Dedifferentiated amniotic fluid mesenchymal stem cell (primary cell): ENCODE measurements at regions not wholly inside any gene's neighbourhood (a gene's known extent, or its start where the extent isn't known, plus 50 kb on each side); places are given as distances from the start of the nearest gene placed in this dataset.
"Not testable (repeated sequence)": the region's sequence is repeated elsewhere in the genome, so short reads cannot be mapped to it uniquely, and the experiment has no call there.

Experiments
- DNase-seq: peaks from one replicate; pipeline ENCODE4 v3.0.0-alpha.2; 2016; ENCODE audit errors: extremely low spot score

DNA sequence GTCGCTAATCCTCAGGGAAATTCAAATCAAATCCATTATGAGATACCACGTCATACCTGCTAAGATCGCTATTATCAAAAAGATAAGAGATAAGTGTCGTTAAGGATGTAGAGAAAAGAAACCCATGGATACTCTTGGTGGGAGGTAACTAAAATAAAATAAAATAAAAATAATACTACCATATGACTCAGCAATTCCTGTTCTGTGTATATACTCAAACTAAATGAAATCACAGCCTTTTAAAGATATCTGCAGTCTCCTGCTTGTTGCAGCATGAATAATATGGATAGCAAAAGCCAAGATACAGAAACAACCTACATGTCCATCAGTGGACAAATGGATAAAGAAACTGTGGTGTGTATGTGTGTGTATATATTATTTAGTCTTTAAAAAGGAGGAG, 105.8 kb upstream of the IL15 start:
- no peak for DNase-seq

DNA sequence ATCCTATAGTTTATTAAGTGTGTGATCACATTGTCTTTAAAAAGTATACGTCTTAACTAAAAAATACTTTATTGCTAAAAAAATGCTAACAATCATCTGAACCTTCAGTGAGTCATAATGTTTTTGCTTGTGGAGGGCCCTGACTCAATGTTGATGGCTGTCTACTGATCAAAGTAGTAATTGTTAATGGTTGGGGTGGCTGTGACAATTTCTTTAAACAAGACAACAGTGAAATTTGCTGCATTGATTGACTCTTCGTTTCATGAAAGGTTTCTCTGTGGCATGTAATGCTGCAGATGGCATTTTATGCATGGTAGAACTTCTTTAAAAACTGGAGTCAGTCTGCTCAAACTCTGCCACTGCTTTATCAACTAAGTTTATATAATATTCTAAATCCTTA, 101.4 kb upstream of the IL15 start:
- no peak for DNase-seq

DNA sequence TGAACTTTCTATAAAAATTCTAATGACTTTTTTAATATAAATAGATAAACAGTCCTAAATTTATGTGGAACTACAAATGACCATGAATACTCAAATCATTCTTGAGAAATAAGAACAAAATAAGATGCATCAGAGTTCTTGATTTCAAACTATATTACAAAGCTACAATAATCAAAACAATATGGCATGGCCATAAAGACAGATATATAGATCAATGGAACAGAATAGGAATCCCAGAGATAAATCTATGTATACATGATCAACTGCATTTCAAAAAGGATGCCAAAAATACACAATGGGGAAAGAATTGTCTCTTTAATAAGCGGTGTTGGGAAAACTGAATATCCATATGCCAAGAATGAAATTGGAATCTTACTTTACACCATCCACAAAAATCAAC, 98.4 kb upstream of the IL15 start:
- no peak for DNase-seq

DNA sequence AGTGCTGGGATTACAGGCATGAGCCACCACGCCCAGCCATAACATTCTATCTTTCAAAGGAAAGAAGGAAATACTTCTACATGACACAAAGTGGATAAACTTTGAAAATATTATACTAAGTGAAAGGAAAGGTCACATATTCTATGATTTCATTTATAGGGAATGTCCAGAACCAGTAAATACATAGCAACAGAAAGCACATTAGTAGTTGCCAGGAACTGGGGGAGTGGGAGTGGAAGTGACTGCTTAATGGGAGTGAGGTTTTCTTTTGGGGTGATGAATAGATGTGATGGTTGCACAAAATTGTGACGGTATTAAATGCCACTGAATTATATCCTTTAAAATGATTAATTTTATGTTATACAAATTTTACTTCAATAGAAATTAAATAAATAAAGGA, 95.7 kb upstream of the IL15 start:
- DNase-seq, result no peak

DNA sequence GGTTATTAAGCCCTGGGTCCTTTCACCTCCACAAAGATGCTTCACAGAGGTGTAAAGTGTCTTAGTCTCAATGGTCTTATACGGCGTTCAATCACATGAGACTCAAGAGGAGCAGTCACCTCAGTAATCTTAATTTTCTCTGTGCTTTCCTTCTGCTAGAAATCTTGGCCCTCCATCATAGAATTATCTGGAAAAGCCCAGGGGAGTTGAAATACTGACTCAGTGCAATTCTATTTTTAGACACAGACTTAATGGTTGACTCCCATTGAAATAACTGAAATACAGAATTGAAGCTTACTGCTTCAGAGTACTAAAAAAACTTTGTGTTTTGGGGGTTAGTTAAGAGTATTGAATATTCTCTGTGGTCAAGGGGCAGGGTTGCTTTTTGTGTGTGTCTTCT, 94.5 kb upstream of the IL15 start:
- DNase-seq, result no peak

DNA sequence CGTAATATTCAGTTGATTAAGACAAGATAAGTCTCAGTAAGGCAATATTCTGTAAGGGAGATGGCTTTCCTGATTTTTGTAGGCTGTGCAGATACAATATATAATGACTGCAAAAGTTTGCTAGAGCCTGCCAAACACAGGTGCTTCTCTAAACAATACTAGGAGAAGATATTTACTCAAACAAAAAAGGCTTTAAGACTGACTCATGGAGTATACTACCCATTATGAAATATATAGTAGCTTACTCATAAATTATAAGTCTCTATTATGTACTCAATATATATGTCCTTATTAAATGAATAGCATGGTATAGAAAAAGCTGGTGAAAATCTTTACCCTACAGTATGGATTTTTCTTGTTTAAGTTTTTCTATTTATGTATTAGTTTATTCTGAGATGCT, 93.2 kb upstream of the IL15 start:
- no peak for DNase-seq

DNA sequence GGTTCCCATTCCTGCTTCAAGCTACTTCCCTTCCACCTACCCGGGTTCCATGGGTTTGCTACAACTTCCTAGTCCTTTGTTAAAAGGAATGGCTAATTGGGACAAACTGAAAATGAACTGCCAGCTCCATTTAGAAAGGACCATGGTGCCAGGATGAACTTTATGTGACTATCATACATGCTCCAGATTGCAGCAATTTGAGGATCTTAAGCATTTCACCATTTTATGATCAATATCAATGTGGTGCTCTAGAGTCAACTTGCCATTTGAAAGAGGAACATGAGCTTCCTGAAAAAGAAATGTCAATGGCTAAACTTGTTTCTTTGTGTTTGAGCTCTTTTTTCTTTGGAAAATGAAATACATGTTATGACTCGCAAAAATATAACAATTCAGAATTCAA, 92.7 kb upstream of the IL15 start:
- no peak for DNase-seq

DNA sequence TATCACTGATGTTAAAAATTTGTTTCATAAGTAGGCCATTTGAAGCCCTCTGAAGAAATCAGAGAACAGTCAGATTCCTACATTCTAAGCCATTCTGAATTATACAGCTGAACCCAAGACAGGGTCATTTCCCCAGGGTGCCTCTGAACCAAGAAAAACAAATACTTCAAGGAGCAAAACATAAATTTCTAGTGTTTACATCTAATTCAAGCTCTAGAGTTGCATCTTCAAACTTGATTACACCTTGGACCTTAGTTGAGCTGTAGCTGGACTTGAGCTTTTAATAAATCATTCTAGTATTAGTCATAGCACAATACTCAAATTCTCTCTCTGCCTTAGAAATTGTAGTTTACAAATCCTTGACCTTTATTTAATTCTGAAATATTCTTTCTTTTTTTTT, 87.6 kb upstream of the IL15 start:
- DNase-seq, result peak; percentile 32

DNA sequence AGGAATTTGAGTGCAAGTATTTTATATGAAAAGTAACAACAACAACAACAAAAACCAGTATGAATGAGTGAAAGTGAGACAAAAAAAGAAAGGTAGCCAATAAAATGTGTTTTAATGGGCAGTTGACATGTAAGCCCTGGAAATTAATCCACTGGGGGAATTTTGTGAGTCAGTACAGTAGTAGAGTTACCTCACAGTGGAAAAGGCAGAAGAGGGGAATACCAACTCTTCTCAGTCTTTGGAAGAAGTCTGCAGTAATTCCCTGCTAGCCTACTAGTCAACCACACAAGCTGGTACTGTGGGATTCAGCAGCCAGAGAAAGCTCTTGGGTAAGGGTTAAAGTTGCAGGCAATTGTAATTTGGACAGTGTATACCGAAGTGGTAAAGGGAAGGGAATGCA, 76.3 kb upstream of the IL15 start:
- DNase-seq, result no peak

DNA sequence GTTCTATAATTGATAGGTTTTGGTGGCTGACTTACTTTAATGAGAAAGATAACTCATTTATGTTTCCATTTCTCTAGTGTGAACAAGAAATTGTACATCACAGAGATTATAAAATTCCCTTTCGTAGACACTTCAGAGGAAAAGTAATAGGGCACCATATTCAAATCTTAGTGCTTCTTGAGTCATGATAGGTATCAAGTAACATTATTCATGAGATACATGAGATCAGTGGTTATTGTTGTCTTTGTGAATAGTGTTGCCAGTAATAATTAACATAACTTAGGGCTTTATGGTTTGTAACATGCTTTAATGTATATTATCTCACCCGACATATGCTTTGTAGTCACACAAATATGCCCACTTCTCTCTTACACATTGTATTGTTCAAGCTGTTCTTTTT, 73.7 kb upstream of the IL15 start:
- no peak for DNase-seq

DNA sequence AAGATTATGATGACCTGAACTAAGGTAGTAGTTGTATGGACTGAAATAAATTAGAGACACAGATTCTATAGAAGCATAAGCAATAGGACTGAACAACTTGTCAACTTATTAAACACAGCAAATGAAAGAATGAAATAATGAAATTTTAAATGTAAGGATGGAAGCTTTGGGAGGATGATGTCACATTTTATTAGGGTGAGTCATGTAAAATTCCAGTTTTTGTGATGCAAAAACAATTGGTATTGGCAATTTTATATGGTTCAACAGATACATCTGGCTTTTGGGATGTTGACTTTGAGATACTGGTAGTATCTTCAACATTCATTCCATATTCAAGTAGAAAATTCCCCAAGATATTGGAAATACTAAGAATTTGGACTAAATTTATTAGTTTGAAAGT, 72.7 kb upstream of the IL15 start:
- no peak for DNase-seq

DNA sequence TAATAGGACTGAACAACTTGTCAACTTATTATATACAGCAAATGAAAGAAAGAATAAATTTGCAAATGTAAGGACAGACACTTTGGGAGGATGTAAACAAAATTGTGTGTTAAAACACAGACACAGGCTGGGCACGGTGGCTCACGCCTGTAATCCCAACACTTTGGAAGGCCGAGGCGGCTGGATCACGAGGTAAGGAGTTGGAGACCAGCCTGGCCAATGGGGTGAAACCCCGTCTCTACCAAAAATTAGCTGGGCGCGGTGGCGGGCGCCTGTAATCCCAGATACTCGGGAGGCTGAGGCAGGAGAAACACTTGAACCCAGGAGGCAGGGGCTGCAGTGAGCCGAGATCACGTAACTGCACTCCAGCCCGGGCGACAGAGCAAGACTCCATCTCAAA, 71.4 kb upstream of the IL15 start:
- DNase-seq, result not testable (repeated sequence)

DNA sequence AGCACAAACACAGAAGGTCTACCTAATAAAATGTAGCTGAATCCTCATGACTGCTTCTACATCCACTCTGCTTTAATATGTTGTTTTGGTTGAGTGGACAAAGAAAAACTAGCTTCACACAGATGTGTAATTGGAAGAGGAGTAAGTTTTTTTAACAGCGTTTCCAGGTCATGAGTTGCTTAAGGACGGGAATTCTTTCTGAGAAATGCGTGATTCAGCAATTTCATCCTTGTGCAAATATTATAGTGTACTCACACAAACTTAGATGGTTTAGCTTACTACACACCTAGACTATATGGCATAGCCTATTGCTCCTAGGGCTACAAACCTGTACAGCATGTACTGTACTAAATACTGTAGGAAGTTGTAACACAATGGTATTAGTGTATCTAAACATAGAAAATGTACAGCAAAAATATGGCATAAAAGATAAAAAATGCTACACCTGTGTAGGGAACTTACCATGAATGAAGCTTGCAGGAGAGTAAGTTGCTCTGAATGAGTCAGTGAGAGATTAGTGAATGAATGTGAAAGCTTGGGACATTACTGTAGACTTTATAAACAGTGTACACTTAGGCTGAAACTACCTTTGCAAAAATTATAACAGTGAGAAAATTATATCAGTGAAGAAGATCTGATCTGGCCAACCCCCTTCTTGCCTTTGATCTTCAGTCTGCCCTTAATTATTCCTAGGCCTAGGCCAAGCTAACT, 70.8 kb upstream of the IL15 start:
- DNase-seq, result no peak

DNA sequence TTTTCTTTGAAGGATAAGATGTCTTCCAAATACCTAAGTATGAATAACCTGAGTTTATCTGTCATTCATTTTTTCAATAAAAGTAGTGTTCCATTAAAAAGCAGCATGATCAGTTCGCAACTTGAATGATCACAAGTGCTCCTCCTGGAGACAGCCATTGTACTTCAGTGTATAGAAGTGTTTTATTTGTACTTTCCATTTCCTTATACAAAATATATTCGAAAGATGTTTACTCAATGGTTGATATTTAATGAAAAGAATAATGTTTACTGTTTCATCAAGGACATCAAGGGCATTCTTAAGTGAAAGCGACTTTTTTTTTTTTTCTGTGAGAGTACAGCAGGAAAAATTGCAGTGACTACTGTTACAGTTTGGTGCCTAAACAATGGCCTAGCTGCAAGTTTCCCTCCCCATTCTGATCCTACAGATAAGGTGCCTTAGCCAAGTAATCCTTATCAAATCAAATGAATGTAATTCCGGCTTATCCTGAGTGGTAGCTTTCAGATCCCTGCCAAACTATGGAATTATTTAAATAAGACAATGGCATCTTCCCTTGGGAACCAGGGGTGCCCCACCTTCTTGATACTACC, 69.0 kb upstream of the IL15 start:
- DNase-seq, result no peak

DNA sequence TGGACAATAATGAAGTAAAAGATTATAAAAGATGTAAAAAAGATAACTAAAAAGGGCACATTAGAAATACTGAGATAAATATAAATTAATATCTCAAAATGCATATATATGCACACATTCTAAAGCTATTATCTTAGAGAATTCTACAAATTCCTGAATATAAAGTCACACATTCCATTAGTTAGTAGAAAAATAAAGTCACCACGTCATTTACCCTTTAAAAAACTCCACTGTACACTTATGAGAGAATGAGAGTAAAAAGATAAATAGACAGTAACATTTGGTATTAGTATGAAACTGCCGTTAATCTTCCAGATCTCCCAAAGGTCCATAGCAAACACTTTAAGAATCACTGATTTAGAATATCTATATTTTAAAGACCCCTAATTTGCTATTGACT, 67.2 kb upstream of the IL15 start:
- no peak for DNase-seq

DNA sequence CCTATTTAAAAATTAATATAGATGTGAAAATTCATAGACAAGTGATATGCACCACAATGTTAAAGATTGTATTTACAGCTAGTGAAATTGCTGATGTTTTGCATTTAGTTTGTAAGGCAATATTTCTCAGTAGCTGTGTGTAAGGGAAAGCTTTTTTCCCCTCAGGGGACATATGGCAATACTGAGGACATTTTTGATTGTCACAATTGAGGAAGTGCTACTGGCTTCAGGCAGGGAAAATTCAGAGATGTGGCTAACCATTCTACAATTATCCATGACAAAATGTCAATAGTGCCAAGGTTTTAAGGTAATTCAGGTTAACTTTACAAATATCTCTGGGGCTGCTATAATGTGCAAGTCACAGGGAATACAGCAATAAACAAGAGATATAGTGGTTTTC, 66.1 kb upstream of the IL15 start:
- DNase-seq, result no peak

DNA sequence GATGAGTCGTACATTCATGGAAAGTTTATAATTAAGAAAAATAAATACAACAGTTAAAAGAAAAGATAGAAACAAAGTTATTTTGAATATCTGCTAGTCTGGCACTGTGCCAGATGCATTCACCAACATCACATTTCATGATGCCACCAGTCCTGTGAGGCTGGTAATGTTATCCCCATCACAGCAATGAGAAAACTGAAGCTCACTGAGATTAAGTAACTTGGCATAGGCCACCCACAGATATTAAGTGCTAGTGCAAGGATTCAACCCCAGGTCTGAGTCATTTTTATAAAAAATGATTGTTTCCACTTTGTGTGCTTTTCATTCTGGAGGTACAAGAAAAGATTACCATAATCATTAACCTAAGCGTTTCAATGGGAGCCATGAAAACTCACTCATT, 65.0 kb upstream of the IL15 start:
- no peak for DNase-seq

DNA sequence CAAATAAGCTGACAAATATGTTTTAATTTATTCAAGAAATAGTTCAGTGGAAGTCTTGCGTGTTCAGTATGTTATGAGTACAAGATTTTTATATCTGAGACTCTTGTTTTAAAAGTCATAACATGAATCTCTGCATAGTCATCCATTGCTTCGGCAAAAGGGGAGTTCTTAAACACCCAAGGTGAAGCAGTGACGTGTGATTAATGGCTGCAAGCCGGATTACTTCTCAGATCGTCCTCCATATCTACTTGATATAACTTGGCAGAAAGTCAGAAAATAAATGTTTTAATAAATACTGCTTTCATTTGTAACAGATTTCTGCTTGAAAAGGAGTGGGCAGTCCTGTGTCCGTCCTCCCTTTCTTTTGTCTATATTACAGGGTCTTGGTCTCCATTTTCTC, 64.6 kb upstream of the IL15 start:
- DNase-seq, result no peak

DNA sequence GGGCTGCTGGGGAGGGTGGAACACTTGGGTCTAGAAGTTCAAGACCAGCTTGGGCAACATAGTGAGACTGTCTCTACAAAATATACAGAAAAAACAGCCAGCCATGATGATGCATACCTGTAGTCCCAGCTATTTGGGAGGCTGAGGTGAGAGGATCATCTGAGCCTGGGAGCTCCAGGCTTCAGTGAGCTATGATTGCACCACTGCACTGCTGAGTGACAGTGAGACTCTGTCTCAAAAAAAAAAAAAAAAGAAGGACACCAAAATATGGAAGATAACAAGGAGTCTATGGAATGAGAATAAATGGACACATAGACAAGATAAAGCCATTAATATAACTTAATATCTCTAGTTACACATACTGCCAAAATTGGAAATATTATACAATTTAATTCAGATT, 62.7 kb upstream of the IL15 start:
- DNase-seq, result no peak

DNA sequence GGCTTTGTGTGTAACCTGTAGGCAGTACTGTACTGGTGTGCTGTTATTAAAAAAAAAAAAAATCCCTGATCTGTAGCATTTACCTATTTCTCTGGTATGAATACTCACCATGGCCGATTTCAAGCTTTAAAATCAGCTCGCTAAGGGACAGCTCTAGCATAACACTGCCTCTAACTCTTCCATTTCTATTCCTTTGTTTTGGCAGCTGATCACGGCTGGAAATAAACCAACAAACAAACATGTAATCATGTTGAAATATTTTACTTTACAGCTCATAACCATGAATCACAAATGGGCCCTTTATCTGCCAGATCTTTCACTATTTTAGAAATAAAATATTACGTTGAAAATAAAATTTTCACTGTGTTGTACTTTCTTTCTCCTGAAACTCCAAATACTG, 60.5 kb upstream of the IL15 start:
- no peak for DNase-seq

DNA sequence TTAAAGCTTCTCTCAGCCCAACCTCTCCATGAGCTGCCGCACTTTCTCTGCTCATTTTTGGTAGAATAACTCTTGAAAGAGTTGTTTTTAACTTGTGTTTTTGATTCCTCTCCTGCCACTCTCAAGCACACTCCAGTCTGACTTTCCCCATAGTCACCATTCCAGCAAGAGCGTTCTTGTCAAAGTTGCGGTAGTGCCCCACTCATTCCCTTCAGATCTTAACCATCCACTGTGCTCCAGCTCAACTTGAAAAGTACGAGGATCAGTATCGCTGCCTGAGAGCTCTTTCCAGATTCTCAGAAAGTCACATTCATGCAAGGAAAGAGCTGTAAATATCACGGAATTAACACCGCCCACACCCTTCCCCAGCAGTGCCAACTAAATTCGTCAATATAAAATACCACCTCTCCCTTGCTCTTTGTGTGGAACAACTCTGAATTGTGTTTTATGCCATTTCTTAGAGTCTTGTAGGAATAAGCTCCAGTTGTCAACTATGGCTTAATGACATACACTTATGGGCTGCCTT, 59.7 kb upstream of the IL15 start:
- no peak for DNase-seq

DNA sequence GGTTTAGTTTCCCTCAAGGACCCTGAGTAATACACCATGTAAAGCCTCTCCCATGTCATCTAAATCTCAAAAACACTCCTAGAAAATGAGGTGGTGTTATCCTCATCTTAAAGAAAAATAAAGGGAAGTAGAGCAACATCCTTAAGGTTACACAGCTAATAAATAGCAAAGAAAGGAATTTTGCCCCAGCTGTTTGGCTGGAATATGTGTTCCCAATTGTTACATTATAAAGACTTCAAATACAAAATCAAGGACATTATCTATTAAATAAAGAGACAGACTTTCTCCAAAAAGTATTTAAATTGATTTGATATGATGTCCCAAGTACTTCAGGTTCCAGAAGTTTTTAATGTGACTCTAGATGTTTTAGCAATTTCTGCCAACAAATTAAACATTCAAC, 57.9 kb upstream of the IL15 start:
- no peak for DNase-seq

DNA sequence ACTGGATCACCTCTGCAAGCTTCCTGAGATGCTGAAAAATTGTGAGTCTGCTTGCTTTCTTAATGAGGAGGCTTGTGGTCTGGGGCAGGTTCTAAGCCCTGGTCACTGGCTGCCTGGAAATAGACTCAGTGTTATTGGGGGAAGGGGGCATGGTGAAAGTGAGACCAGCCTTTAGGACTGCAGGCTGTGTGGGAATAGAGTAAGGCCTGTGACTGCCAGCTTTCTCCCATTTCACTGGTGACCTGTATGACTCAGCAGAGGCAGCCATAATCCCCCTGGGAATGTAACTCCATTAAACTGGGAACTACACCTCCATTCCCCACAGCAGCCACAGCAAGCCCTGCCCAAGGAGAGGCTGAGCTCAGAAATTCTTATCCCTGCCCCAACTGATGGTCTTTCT, 55.9 kb upstream of the IL15 start:
- DNase-seq, result no peak
